ENCODE measurements at regions not wholly inside any gene's neighbourhood (a gene's known extent, or its start where the extent isn't known, plus 50 kb on each side); places are given as distances from the start of the nearest gene placed in this dataset.

GRCh38 chrY:19406246-19406645 lies 338.3 kb downstream of the KDM5D start:
- H3K4me3 ChIP-seq (ENCODE audit: low read length): no peak overlapping the region
- DNase-seq (ENCODE audit: low read depth): no peak
- no peak for TF ChIP-seq CTCF (conservative IDR thresholded peaks at IDR 0.05; ENCODE audit: low read length)

- TF ChIP-seq CTCF (conservative IDR thresholded peaks at IDR 0.05; ENCODE audit: low read length): no peak
- no peak for DNase-seq (ENCODE audit: low read depth)
- H3K4me3 ChIP-seq (ENCODE audit: low read length): no peak overlapping the region
Observed at GRCh38 chrY:19405598-19405997, 338.9 kb downstream of the KDM5D start.

- no peak for TF ChIP-seq CTCF (conservative IDR thresholded peaks at IDR 0.05; ENCODE audit: low read length)
- no peak for DNase-seq (ENCODE audit: low read depth)
- H3K4me3 ChIP-seq (ENCODE audit: low read length): no peak overlapping the region
Observed at GRCh38 chrY:19392876-19393275, 351.6 kb downstream of the KDM5D start.

GRCh38 chrY:19391922-19392321 lies 352.6 kb downstream of the KDM5D start:
- no peak for TF ChIP-seq CTCF (conservative IDR thresholded peaks at IDR 0.05; ENCODE audit: low read length)
- DNase-seq (ENCODE audit: low read depth): no peak

GRCh38 chrY:19365321-19365720 lies 379.2 kb downstream of the KDM5D start:
- H3K4me3 ChIP-seq (ENCODE audit: low read length): no peak overlapping the region
- DNase-seq (ENCODE audit: low read depth): no peak
- TF ChIP-seq CTCF (conservative IDR thresholded peaks at IDR 0.05; ENCODE audit: low read length): no peak

More at GRCh38 chrY:19391922-19392321, 352.6 kb downstream of the KDM5D start:
- no peak overlapping the region for H3K4me3 ChIP-seq (ENCODE audit: low read length)

- H3K4me3 ChIP-seq (ENCODE audit: low read length): no peak overlapping the region
- DNase-seq (ENCODE audit: low read depth): no peak
- no peak for TF ChIP-seq CTCF (conservative IDR thresholded peaks at IDR 0.05; ENCODE audit: low read length)
Observed at GRCh38 chrY:19357249-19357648, 387.3 kb downstream of the KDM5D start.

- DNase-seq (ENCODE audit: low read depth): no peak
- H3K4me3 ChIP-seq (ENCODE audit: low read length): no peak overlapping the region
- TF ChIP-seq CTCF (conservative IDR thresholded peaks at IDR 0.05; ENCODE audit: low read length): no peak
Observed at GRCh38 chrY:19356735-19357134, 387.8 kb downstream of the KDM5D start.

Data from AG10803 (cell line).